ENCODE measurements at regions not wholly inside any gene's neighbourhood (a gene's known extent, or its start where the extent isn't known, plus 50 kb on each side); places are given as distances from the start of the nearest gene placed in this dataset.
"Not testable (repeated sequence)": the region's sequence is repeated elsewhere in the genome, so short reads cannot be mapped to it uniquely, and the experiment has no call there.

DNA sequence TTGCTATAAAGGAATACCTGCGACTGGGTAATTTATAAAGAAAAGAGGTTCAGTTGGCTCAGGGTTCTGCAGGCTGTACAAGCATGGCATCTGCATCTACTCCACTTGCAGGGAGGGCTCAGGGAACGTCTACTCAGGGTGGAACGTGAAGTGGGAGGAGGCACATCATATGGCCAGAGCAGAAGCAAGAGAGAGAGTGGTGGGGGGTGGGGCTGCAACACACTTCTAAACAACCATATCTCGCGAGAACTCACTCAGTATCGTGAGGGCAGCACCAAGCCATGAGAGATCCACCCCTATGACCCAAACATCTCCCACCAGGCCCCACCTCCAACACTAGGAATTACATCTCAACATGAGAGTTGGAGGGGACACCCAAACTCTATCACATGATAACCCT lies 109.8 kb upstream of the SCAF8 start:
- no peaks in the 10 kb centered on the region for H3K36me3 ChIP-seq (replicated peaks)
- no peaks in the 10 kb centered on the region for H3K27me3 ChIP-seq (replicated peaks)
- TF ChIP-seq, protein P1, sequence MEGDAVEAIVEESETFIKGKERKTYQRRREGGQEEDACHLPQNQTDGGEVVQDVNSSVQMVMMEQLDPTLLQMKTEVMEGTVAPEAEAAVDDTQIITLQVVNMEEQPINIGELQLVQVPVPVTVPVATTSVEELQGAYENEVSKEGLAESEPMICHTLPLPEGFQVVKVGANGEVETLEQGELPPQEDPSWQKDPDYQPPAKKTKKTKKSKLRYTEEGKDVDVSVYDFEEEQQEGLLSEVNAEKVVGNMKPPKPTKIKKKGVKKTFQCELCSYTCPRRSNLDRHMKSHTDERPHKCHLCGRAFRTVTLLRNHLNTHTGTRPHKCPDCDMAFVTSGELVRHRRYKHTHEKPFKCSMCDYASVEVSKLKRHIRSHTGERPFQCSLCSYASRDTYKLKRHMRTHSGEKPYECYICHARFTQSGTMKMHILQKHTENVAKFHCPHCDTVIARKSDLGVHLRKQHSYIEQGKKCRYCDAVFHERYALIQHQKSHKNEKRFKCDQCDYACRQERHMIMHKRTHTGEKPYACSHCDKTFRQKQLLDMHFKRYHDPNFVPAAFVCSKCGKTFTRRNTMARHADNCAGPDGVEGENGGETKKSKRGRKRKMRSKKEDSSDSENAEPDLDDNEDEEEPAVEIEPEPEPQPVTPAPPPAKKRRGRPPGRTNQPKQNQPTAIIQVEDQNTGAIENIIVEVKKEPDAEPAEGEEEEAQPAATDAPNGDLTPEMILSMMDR (IDR thresholded peaks at IDR 0.05; ENCODE audit: low read depth, low read length, missing control alignments), result no peak
- in situ Hi-C loops (cut with HindIII; ENCODE audit: low pct_ligation_motif_present, low sequenced_read_pairs), result no loop called here
- no peak for DNase-seq
- no peak overlapping the region for H3K4me3 ChIP-seq (ENCODE audit: low read depth, low read length)
- H3K27ac ChIP-seq, result no peak overlapping the region

DNA sequence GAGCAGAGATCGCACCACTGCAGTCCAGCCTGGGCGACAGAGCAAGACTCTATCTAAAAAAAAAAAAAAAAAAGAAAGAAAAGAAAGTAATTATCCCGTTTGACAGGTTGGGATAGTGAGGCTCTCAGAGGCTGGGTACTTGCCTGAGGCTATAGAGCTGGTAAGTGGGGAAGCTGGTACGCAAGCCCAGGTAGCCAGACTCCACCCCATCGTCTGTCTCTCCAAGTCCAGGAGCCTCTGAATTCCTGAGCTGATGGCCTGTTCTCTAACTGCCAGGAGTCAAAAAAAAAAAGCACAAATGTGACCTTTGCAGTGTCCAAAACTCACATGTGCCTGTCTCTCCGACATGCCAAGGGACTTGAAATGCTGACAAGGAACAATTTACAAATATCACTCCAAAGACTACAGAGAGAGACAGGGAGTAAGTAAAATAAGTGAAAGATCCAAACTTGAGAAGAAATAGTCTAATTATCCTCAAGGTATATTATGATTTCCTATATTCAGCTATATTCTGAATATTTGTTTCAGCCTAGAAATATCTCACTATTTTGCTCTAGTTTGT lies 109.1 kb upstream of the SCAF8 start:
- in situ Hi-C loops (cut with HindIII; ENCODE audit: low pct_ligation_motif_present, low sequenced_read_pairs), result no loop called here
- no peak for DNase-seq

DNA sequence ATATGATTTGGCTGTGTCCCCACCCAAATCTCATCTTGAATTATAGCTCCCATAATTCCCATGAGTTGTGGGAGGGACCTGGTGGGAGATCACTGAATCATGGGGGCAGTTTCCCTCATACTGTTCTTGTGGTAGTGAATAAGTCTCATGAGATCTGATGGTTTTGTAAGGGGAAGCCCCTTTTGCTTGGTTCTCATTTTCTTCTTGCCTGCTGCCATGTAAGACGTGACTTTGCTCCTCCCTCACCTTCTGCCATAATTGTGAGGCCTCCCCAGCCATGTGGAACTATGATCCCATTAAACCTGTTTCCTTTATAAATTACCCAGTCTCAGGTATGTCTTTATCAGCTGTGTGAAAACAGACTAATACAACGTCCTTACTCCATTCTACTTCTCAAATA lies 108.5 kb upstream of the SCAF8 start:
- DNase-seq; in situ Hi-C loops (cut with HindIII; ENCODE audit: low pct_ligation_motif_present, low sequenced_read_pairs); H3K36me3 ChIP-seq (replicated peaks); H3K4me3 ChIP-seq (ENCODE audit: low read depth, low read length); H3K27ac ChIP-seq; H3K27me3 ChIP-seq (replicated peaks): not testable (repeated sequence)

More for the DNA sequence above, 109.1 kb upstream of the SCAF8 start:
- TF ChIP-seq, protein P1 (IDR thresholded peaks at IDR 0.05; ENCODE audit: low read depth, low read length, missing control alignments), result no peak
- Histone ChIP-seq H3K27me3 (replicated peaks) (no peaks in the 10 kb centered on the region), H3K27ac (no peak overlapping the region), H3K36me3 (replicated peaks) (no peaks in the 10 kb centered on the region), H3K4me3 (ENCODE audit: low read depth, low read length) (no peak overlapping the region)

DNA sequence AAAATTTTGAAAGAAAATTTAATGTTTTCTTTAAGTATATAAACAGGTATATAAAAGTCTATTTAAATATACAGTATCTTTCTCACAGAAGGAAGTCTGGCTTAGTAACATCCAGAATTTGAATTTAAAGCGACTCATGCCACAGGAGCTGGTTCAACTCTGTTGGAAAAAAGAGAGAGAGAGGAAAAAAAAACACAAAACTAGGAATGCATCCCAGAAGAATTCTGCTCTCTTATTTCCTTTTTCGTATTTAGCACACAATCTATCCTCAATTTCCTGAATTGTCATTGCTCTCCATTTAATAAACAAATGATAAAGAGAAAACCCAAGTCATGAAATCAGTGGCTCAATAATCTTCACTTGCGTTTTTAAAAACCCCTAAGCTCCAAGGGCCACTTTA lies 107.5 kb upstream of the SCAF8 start:
- no peak for DNase-seq
- TF ChIP-seq, protein P1 (IDR thresholded peaks at IDR 0.05; ENCODE audit: low read depth, low read length, missing control alignments), result no peak
- in situ Hi-C loops (cut with HindIII; ENCODE audit: low pct_ligation_motif_present, low sequenced_read_pairs), result no loop called here
- Histone ChIP-seq H3K36me3 (replicated peaks) (no peaks in the 10 kb centered on the region), H3K27ac (no peak overlapping the region), H3K4me3 (ENCODE audit: low read depth, low read length) (no peak overlapping the region), H3K27me3 (replicated peaks) (no peaks in the 10 kb centered on the region)

DNA sequence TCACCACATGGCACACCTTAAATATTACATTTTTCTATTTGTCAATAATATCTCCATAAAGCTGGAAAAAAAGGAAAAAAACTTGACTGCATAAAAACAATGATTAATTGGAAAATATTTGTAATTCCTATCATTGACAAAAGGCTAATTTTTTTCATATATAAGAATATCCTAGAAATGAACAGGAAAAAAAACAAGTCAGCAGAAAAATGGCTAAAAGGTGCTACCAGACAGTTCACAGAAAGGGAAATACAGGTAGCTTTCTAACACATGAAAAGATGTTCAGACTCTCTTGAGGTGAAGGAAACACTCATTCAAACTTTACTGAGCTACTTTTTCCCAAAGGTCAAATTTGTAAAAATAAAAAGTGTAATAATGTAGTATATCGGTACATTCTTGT lies 104.1 kb upstream of the SCAF8 start:
- H3K27me3 ChIP-seq (replicated peaks), result no peaks in the 10 kb centered on the region
- no peak overlapping the region for H3K4me3 ChIP-seq (ENCODE audit: low read depth, low read length)
- no peaks in the 10 kb centered on the region for H3K36me3 ChIP-seq (replicated peaks)
- in situ Hi-C loops (cut with HindIII; ENCODE audit: low pct_ligation_motif_present, low sequenced_read_pairs), result no loop called here
- TF ChIP-seq, protein P1 (IDR thresholded peaks at IDR 0.05; ENCODE audit: low read depth, low read length, missing control alignments), result no peak
- no peak overlapping the region for H3K27ac ChIP-seq
- DNase-seq, result no peak

DNA sequence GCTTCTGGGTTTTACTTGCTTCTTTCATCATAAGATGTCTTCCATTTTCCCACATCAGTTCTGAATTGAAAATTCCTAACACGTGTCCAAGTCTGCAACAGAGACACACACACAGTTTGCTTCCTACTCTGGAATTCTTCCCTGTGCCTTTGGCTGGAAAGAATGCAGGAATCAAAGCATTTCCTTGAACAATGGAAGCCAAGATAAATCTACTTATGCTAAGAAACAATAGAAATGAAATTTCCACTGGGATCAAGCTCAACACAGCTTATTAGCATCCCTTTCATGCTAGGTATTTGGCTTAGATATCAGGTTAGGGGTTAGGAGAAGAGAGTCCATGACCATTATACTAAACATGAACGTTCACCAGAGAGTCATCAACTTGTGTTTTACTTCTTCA lies 101.1 kb upstream of the SCAF8 start:
- Histone ChIP-seq H3K27me3 (replicated peaks) (no peaks in the 10 kb centered on the region), H3K36me3 (replicated peaks) (no peaks in the 10 kb centered on the region), H3K27ac (no peak overlapping the region), H3K4me3 (ENCODE audit: low read depth, low read length) (no peak overlapping the region)
- no peak for DNase-seq
- in situ Hi-C loops (cut with HindIII; ENCODE audit: low pct_ligation_motif_present, low sequenced_read_pairs), result no loop called here
- TF ChIP-seq, protein P1 (IDR thresholded peaks at IDR 0.05; ENCODE audit: low read depth, low read length, missing control alignments), result no peak

Data from brain microvascular endothelial cell (primary cell).